Transverse colon (tissue), 3 donors: ENCODE measurements at regions not wholly inside any gene's neighbourhood (a gene's known extent, or its start where the extent isn't known, plus 50 kb on each side); places are given as distances from the start of the nearest gene placed in this dataset.

Experiments used
- EP300 ChIP-seq: sonication (generic); formaldehyde crosslinking; IDR thresholded peaks from one replicate; pipeline ENCODE4 v1.6.1; 2017; ENCODE audit warnings: antibody characterized with exemption, low read depth
- POLR2AphosphoS5 ChIP-seq, 3 donors: sonication (generic); formaldehyde crosslinking; IDR thresholded peaks; one replicate each; pipeline ENCODE4 v1.6.1; 2016; ENCODE audit warnings: antibody characterized with exemption in 3 of 3

DNA sequence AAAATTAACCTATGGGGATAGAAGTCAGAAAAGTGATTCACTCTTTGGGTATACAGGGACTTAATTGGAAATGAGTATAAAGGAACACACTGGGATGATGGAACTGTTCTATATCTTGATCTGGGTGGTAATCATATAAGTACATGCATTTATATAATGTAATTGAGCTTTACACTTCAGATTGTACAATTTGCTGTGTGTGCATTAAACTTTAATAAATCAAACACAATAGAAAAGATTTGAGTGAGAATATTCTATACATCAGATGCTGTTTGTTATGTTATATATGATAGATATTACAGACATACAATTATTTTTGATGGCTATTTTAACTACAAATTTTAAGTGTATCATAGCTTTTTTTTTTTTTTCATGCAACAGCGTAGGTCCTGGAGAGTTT, 860.2 kb upstream of the ARPP21 start:
- TF ChIP-seq EP300 (no peak), POLR2AphosphoS5 (IDR thresholded peaks at IDR 0.05) (no peak)
